CD4-positive, alpha-beta T cell treated with Interleukin-4 for 4 hours (primary cell): ENCODE measurements at regions not wholly inside any gene's neighbourhood (a gene's known extent, or its start where the extent isn't known, plus 50 kb on each side); places are given as distances from the start of the nearest gene placed in this dataset.

Experiments
- DNase-seq: peaks from one replicate; pipeline ENCODE4 v3.0.0-alpha.2; 2020

DNA sequence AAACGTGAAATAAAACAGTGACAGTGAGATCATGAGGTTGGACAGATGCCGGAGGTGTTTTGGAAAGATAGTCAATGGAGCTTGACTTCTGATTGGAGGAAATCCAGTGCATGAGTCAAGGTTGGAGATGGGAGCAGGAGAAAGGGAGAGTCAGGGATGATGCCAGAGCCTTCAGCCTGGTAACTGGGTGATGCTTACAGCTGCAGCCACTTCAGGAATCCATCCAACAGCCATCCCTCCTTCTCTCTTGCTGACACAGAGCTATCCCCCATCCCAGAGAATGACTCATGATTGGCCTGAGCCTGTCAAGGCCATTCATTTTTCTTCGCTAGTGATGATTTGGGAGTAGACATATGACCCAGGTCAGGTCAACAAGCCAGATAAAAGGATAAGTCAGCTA lies 112.8 kb downstream of the SAMD5 start:
- DNase-seq: no peak

DNA sequence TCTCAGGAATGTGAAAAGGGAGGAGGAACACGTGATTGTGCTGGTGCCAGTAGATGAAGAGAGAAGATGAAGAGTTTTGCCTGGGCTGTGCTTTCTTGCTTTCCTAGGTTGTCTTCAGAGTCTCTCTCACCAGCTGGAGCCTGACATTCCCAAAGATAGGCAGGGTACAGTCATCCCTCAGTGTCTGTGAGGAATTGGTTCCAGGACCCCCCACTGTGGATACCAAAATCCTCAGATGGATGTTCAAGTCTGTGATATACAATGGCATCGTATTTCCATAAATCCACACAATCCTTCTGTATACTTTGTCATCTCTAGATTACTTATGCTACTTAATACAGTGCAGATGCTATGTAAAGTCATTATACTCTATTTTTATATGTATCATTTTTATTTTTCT lies 113.5 kb downstream of the SAMD5 start:
- no peak for DNase-seq

DNA sequence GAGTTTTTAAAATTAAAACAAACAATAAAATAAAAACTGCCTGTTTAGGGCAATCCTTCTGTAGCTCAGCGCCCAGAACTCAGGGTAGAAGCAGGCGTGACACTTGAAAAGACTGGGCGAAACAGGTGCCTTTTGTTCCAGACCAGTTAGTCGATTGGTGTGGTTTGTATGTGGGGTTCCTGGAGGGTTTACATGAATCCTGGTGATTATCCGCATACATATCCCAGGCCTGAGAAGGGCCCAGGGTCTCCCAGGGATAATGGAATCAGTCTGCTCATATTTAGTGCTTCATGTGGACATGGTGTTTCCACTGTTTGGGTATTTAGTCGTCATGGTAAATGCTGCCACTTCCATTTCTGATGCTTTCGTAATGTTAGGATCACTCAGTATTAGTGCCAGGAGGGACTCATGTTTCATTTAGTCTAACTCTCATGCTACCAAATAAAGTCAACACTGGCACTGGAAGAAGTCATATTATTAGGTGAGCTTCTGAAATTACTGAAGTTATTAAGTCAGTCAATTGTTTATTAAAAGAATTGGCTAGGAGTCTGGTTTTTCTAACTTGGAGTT lies 116.5 kb downstream of the SAMD5 start:
- no peak for DNase-seq

- no peak for DNase-seq
Observed at GRCh38 chr6:147625946-147626345, 117.5 kb downstream of the SAMD5 start.

DNA sequence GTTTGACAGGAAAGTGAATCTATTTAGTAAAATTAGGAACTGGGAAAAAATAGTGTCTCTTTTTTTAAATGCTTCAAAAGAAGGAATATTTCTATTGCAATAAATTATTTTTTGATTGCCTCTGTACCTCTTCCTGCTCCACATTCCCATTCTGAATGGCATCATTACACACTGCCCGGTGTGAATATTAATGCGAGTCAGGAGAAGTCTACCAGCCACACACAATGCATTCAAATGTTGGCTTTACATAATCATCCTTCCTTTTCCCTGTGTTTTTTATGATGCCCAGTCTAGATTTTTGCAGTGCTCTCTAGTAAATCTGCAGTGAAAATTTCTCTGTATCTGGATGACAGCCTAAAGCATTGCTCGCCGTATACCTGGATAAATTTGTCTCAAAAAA lies 118.9 kb downstream of the SAMD5 start:
- DNase-seq: no peak

DNA sequence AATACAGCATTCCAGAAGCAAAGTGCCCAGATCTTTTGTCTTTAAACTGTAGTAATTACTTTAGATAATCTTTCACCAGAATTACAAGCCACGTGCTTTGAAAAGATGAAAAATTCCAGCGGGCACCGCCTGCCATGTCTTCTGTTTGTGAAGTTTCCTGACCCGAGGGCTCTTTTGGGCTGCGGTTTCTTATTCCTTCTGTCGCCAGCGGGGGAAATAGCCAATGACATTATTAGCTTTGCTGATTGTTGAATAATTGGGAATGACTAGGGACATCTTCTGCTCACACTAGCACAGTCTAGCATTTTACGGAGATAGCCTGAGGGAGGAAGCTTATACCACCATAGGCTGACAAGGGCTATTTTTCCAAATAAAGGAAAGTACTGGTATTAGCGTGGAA lies 124.7 kb downstream of the SAMD5 start:
- DNase-seq: no peak

GRCh38 chr6:147637620-147638195 lies 129.2 kb downstream of the SAMD5 start:
- no peak for DNase-seq

DNA sequence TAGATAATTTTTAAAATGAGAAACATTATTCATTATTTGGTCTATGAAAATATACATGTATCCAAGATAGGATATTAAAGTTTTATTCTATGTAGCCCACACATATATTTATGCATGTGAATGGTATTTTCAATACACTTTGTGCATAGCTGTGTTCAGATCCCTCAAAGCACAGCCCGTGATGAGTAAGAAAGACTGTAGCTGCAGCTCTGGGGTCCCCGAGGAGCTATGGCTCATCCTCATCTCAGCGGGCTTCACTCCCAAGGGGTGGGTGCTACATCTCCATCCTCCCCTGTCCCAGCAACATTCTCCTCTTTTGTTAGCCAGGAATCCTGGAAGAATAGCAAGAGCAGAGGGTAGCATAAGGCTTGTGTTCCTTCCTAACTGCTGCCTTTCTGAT lies 130.8 kb downstream of the SAMD5 start:
- DNase-seq: no peak

DNA sequence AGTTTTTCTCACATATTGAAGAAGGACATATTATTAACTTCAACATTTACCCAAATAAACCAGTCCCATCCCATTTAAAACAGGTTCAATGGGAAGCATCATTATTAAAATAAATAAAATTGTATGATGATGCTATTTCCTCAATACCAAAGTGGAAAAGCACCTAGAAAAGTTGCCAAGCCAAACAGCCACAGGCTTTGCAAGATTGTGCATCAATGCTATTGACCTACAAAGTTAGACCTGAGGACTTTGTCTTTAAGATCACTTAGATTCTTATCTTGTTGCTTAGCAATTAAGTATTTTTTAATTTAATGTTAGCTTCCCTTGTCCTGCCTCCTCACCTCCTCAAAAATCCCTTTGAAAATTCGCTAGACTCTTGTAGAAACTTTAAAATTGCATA lies 132.1 kb downstream of the SAMD5 start:
- no peak for DNase-seq

- DNase-seq: no peak
Observed at GRCh38 chr6:147641511-147641910, 133.0 kb downstream of the SAMD5 start.

- DNase-seq: no peak
Observed at GRCh38 chr6:147642458-147642857, 134.0 kb downstream of the SAMD5 start.

DNA sequence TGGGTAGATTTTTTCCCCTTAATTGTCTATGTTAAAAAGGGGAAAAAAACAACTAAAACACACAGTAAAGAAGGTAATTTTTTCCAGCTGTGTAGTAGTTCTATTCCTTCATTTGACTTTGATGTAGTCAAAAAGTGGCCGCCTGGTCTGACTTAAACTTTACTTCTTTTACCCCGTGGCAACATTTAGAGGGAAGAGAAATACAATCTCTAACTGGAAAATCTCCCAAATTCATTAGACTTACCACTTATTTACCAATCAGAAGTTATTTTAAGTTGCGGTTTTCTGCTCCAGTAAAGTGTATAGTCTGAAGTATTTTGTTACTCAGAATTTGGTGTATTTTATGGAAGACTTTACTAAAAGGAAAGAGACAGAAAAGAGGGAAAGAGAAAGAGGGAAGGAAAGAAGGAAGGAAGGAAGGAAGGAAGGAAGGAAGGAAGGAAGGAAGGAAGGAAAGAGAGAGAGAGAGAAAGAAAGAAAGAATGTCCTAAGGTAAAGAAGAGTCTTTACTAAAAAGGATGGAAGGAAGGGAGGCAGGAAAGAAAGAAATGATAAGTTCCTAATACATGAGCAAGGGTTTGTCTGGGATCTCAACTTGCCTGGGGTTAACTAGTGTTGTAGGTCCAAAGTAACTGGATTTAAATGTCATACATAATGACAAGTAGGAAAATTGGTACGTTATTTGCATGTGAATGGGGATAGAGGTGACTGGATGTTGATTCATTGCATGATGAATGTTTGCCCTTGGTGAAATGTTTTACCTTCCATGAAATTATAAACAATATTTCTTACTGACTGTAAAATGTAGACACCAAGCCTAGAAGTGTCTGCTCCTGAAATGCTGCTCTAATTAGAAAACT lies 135.1 kb downstream of the SAMD5 start:
- DNase-seq: no peak

GRCh38 chr6:147648916-147649315 lies 140.4 kb downstream of the SAMD5 start:
- no peak for DNase-seq

GRCh38 chr6:147651249-147652063 lies 143.0 kb downstream of the SAMD5 start:
- no peak for DNase-seq

- no peak for DNase-seq
Observed at GRCh38 chr6:147653631-147654030, 145.1 kb downstream of the SAMD5 start.

- DNase-seq: no peak
Observed at GRCh38 chr6:147654103-147654845, 145.8 kb downstream of the SAMD5 start.

GRCh38 chr6:147660334-147661311 lies 152.1 kb downstream of the SAMD5 start:
- DNase-seq: no peak

DNA sequence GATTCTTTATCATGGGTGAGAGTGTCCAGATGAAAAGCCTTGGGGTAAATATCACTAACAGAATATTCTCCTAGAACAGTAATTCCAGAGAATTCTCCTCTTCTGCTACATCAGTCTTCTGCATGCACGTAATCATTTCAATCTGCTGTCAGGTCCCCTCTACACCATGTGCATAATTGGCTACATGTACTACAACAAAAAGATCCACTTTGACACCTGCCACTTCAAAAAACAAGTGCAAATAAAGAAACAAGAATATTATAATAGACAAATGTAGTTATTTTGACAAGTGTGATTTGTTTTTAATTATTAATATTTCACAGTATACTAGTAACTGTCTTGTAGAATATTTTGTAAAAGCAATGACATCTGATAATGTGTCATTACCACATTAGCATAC lies 154.2 kb downstream of the SAMD5 start:
- no peak for DNase-seq

GRCh38 chr6:147664092-147664491 lies 155.6 kb downstream of the SAMD5 start:
- no peak for DNase-seq

- DNase-seq: no peak
Observed at GRCh38 chr6:147666255-147666654, 157.8 kb downstream of the SAMD5 start.

GRCh38 chr6:147667082-147667481 lies 158.6 kb downstream of the SAMD5 start:
- no peak for DNase-seq
